GM04504 (cell line): ENCODE measurements at regions not wholly inside any gene's neighbourhood (a gene's known extent, or its start where the extent isn't known, plus 50 kb on each side); places are given as distances from the start of the nearest gene placed in this dataset.
"Not testable (repeated sequence)": the region's sequence is repeated elsewhere in the genome, so short reads cannot be mapped to it uniquely, and the experiment has no call there.

Source experiments
- DNase-seq: peaks from one replicate; pipeline ENCODE4 v3.0.0-alpha.2; 2012; ENCODE audit warnings: low read depth

DNA sequence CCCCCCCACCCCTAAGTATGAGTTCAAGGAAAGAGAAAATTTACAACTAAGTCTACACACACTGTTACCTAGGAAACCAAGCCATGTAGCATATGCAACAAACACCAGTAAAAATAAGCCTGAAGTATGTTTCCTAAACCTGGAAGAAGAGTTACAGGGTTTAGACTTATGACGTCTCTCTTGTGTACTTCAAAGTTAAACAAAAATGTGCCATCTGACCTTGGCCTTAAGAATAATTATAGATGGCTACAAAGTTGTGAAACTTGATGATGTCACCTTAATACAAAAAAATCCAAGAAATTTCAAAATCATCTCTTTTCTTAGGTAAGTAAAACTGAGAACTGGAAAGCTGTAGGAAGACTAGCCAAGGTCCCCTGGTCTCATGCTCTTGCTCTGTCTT, 297.6 kb upstream of the NRXN1 start:
- DNase-seq: no peak

DNA sequence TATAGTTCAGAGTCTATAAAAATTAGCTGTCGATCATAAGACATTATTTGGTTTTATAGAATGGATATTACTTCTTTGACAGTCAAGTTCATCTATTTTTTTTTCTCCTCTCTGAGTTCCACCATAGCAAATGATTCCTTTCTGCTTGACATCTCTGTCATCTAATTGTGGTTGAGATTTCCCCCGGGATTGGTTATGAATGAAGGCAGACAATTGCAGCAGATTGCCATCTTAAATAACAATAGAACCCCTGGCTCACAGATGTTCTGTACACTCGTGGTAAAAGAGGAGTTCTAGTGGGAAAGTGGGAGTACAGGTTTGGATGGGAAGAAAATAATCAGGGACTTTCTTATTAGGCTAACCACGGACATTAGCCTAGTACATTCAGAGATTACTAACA, 292.1 kb upstream of the NRXN1 start:
- no peak for DNase-seq

DNA sequence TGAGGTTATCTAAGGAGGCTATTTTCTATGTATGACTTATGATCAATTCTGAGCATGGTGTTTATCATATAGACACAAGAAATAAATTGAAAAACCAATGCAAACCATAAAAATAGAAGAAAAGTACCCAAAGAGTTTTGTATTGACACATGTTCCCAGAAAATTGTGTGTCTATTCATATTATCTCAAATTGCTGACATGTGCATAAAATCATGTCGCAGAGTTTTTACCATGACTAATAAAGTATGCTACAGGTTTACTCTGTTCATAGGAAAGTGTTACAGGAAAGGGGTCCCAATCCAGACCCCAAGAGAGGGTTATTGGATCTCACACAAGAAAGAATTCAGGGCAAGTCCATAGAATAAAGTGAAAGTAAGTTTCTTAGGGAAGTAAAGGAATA, 290.7 kb upstream of the NRXN1 start:
- DNase-seq: no peak

DNA sequence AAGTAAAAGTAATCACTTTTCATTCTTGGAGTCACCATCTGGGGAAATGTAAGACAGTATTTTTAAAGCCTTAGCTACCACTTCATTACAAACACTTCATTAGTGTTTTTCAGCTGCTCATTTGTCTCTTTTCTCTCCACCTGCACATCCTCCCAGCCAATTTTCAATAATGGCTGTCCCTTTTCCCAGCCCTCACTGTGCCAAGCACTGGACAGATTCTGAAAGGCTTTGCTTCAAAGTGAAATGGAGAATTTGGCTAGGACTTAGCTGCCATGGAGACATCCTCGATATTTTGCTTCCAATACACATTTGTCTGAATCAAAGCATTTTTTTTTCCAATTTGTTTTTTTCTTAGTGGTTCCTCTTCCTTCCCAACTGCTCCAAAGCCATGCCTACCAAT, 272.4 kb upstream of the NRXN1 start:
- no peak for DNase-seq

DNA sequence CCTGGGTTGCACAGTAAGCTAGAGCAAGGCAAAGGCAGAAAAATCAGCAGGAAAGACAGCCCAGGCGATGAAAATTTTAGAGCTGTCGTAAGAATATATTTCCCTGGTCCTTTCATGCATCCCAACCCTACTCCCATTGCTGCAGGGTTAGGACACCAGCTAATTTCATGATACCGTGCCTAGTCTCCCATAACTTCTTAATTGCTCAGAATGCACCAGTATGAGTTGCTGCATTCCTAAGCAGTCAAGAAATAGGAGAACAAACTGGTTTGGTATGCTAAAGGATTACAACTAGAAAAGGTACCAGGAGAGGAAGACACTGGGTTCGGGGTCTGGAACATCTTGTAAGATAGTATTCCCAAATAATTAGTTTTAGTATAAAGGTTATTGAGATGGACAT, 269.4 kb upstream of the NRXN1 start:
- no peak for DNase-seq

DNA sequence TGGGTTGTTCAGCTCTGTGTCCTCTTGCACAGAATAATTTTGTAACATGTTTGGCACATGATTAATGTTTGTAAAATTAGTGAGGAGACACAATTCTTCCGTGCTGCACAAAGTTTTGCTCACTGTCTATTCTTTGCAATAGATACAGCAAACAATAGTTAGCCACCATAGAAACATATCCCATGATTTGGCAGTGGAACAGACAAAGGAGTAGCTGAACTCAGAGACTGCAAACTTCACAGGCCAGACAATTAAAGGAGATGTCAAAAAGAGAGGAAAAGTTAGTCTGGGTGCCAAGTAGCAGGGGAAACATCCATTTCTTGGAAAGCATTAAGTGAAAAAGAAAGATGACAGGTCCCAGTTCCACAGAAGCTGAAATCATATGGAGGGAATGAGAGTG, 267.4 kb upstream of the NRXN1 start:
- DNase-seq: no peak

DNA sequence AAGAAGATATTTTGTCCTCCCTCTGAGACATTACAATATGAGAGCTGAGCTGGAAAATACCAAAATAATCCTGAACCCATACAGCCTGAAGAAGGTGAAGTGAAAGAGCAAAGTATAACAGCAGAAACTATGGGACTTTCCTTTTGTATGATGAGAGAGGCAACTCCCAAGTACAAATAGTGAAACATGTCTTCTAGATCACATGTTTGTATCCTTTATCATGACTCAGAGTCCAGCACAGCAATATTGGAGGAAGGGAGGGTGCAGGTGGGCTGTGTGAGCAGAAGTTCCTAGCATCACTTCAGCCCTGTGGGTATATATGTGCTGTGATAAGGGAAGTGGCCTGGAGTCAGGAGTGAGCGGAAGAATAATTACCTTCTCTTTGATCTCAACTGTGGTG, 265.6 kb upstream of the NRXN1 start:
- DNase-seq: no peak

DNA sequence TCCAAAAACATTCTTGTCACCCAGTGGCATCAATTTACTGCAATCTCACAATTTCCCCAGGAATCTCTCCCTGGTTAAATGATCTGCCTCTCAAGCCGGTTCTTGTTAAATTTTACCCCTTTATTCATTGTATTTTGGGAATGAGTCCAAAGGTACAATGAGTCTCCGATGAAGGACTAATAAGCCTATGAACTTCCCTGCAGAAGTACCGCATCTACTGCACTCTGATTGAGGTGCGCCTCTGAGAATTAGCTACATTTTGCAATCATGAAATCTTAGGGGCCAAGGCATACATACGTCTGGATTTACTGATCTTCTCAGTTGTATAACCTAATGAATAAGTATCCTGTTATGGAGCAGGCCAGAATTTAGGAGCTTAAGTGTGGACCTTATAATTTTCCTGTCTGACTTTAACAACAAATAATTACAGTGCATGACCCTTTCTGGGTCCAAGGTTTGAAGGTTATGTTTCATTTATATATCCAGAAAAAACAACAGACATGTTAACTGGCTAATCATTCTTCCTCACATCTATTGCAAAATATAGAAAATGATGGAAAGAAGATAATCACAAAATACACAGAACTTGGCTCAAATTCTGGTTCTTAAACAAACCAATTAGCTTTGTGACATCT, 261.8 kb upstream of the NRXN1 start:
- no peak for DNase-seq

DNA sequence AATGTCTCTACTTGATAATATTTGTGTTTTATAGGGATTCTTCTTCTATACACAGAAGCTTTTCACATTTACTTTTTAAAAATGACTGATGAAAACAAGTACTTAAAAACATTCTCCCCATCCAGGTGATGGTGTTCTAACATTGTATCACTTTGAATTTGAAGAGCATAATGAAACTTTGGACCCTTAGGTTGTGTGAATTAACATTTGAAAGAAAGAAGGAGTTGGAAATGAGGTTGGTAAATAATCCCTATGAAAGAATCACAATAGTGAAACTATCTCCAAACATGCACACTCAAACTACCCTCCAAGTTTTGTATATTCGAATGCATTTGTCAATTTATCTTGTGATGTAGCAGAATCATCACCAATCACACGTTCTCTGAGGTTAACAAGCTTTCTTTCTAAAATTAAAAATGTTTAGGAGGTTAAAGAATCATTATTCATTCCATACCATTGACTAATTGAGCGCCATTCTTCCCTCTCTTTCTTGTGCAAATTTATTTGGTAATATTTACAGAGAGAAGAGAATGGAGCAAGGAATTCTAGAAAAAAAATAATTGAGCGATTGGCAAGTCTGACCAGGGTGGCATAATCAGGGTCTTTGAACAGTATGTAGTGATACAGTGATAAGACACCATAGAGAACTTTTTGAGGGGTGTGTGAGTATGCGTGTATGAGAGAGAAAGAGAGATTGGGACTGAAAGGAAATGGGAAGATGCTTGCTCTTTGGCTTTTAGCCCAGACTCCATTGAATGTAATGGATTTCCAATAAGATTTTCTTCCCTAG, 260.0 kb upstream of the NRXN1 start:
- DNase-seq: no peak

DNA sequence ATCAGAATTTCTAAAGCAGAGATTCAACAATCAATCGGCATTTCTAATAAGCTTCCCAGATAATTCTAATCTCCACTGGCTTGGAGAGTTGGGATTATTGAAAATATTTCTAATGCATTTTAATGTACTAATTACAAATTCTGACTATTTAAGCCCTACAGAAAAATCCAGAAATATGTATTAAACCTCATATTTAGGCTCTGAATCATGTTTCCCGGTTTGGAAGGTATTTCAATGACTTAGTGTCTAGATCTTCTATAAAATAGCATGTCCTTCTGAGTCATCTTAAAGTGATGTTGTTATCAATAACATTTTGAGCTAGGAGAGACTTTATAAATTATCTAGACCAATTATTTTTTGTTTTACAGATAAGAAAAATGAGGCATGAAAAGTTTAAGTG, 258.8 kb upstream of the NRXN1 start:
- no peak for DNase-seq

DNA sequence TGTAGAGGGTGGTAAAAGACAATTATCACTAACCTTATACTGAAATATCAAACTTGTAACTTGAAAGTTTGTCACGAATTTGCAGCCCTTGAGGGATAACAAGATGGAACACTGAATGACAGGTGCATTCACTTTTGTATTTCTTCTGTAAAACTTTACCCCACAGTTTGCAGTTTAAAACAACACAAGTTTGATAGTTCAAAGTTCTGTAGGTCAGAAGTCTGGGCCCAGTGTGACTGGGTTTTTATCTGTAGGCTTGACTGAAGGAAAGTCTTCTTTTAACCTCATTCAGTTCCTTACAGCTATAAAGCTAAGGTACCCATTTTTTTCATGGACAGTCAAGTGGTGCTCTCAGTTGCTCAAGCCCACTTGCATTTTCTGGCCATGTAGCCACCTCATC, 257.1 kb upstream of the NRXN1 start:
- DNase-seq: no peak

DNA sequence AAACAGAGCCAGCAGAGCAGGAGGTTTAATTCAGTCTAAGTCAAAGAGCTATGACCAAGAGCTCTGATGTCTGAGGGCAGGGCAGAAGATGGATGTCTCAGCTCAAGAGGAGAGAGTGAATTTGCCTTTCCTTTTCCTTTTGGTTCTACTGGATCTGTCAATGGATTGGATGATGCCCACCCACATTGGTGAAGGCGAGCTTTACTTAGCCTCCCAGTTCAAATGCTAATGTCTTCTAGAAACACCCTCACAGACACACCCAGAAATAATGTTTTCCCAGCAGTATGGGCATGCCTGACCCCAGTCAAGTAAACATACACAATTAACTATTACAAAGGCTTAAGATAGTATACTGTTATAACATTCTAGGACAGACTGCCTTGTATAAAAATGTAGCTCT, 236.3 kb upstream of the NRXN1 start:
- DNase-seq: no peak

DNA sequence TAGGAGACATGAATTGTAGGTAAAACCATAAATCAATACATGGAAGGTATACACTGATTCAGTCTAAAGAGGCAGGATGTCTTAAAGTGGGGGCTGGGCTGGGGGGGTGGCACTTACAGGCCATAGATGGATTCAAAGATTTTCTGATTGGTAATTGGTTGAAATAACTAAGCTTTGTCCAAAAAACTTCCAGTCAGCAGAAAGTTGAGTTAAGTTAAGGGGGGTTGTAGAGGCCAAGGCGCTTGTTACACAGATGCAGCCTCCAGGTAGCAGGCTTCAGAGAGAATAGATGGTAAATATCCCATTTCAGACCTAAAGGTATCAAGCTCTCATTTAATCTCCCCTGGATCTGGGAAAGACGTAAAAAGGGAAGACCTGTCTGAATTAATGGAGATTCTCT, 233.6 kb upstream of the NRXN1 start:
- no peak for DNase-seq

DNA sequence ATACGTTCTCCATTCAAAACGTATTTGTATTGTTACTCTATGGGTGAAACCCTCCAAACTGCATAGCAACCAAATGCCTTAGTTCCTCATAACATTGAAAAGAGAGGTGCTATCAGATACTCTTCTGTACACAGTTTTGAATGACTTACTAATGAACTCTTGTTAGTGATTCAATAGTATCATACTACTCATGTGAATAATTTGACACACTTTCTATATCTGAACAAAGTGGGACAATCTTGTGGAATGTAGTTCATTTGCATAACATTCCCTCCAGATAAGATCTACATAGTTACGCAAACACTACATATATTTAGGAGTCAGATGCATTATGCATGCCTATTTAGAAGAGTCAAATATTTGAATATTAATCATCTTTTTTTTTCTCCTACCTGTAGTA, 232.0 kb upstream of the NRXN1 start:
- no peak for DNase-seq

DNA sequence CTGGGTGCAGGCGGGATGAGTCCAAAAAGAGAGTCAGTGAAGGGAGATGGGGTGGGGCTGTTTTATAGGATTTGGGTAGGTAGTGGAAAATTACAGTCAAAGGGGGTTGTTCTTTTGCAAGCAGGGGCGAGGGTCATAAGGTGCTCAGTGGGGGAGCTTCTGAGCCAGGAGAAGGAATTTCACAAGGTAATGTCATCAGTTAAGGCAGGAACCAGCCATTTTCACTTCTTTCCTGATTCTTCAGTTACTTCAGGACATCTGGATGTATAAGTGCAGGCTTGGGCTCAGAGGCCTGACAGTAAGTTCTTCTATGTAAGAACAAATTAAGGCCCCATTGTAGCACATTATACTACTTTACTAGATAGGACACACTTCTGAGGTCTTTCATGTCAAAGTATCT, 231.2 kb upstream of the NRXN1 start:
- DNase-seq: not testable (repeated sequence)

DNA sequence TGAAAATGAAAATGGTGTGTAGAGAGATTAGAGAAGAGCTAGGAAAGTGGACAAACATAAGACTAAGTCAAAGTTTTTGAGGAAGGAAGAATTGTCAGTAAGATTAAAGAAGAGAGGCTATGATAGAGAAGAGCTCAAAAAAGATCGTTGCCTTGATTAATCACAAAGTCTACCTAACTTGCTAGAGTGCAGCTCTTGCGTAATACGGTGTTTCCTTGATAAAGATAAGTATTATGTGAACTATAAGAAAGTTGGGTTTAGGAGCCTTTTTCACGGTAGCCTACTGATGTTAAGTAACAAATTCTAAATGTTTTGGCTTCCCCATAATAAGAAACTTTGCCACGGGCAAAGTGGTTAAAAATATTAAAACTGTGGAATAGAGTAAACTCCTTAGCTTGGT, 226.4 kb upstream of the NRXN1 start:
- no peak for DNase-seq

DNA sequence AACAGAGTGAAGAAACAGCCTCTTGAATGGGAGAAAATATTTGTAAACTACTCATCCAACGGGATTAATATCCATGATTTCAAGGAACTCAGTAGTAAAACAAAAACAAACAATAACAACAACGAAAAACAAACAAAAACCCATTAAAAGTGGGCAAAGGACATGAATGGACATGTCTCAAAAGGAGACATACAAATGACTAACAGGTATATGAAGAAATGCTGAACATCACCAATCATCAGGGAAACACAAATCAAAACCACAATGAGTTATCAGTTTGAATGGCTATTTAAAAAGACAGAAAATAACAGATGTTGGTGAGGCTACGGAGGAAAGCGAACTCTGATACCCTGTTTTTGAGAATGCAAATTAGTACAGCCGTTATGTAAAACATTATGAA, 224.8 kb upstream of the NRXN1 start:
- DNase-seq: no peak

DNA sequence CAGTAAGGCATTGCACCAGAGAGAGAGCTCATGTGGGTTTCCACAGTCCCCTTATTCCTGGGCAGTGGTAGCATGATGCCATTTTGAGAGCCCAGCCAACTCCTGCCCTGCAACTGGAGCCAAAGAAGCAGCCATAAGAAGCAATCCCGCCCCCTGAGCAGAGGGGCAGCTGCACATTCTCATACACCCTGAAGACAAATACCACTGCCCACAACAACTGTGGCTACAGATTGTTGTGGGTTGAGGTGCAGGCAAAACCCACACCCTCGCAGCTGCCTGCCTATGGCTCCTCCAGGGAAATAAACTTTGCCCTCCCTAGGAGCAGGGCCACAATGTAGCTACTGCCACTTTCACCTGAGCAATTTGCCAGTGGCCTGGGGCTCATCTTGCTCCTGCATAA, 219.4 kb upstream of the NRXN1 start:
- no peak for DNase-seq

DNA sequence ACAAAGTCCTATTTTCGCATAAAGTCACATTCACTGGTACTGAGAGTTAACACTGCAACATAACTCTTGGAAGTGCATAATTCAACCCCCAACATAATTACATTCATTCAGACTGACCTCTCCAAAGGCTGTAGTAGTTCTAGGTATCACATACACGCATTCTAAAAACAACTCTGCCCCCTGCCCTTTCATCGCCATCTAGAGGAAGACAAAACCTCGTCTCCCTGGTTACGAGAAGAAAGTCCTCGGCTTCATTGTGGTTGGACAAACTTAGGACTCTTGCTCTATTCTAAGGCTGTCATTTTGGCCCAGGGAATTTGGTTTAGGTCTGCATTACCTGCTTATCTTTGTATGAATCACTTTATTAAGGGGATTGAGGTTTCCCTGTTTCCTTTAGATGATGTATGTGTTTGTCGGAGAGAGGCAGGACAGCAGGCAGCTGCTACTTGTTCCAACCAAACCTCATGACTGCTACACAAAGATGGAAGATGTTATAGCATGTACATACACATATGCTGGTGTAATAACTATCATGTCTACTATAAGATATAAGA, 215.4 kb upstream of the NRXN1 start:
- no peak for DNase-seq

DNA sequence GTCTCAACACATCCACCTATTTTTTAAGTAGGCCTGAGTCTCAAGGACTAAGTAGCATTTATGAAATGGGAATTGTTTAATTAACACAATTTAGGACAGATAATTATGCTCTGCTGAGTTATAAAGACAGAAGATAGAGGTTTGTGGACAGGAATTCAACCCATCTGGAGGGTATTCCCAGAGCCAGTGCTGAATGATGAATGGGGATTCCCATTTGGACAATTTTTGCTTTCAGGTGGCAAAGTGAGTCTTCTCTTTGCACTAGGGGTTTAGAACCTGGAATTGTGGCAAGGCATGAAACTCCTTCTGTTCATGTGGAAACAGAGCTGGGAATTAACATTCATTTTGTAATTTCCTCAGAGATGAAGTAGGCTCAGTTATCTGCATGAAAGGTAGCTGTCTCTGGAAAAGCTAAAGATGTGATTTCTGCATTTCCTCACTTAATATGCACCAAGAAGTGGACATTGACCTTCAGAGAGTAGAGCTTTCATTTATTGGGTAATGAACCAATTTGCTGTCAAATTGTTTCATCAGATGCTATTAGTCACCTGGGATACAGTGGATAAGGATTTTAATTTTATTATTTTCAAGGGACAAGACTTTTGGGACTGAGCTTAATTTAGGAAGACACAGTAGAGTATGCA, 212.1 kb upstream of the NRXN1 start:
- DNase-seq: no peak

DNA sequence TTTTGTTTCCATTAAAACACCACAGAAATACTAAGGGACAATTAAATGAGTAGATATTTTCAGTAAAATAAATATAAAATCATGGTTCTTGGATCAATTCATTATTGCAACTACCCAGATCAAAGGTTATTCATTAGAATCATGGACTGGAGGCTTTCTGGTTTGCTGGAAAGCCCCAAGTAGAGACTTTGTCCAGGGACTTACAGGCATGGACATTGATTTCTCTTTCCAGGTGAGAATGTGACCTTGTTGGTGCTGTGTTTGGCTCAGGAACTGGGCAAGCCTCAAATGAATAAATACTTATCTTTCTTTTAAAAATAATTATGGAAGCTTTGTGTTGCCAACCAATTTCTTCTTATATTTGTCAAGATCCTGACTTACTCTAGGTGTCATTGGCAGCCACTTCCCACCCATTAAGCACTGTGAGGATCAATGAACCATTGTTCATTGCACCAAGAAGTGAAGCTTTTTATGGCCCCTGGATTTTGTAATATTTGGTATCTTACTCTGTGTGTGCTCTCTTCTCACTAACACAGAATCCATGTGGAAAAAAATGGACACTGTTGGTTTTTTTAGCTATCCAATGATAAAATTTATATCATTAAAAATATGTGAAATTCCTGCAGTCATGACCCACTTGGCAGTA, 205.8 kb upstream of the NRXN1 start:
- DNase-seq: no peak

DNA sequence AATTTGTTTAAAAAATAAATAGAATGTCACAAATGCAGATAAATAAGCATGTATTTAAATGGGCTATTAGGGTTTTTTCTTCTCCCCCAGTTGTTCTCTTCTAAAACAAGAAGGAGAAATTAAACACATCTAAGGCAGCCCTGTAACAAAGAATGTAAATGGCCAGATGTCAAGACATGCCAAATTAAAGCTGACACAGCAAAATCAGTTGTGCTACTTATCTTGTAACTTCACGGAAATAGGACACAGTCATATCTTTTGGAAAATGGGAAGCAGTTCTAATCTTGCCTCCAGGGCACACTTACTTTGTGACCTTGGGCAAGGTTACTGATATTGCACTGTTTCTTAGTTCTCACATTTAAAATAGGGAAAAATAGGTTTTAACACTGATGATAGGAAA, 200.1 kb upstream of the NRXN1 start:
- no peak for DNase-seq

DNA sequence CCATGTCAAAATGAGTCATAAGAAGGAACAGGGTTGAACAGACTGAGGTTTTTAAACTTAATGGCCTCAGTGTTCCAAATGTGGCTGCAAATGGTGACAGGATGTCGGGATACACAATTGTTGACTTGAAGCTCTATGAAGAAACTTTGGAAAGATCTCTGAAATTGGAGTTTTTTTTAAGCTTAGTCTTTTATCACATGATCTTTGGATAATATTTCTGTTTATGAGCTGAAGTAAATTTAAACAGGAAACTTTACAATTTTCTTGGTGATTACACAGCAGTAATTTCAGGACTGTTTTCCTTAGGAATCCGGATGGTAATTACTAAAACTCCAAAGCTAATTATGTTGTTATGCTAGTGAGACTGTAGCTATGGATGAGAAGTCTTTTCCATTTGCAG, 199.1 kb upstream of the NRXN1 start:
- DNase-seq: no peak
